HG02852 (cell line): ENCODE measurements at regions not wholly inside any gene's neighbourhood (a gene's known extent, or its start where the extent isn't known, plus 50 kb on each side); places are given as distances from the start of the nearest gene placed in this dataset.

Source experiments
- ATAC-seq: cut with Tn5 transposase; IDR thresholded peaks from one replicate; pipeline ENCODE4 v1.9.1; 2021; ENCODE audit warnings: mild to moderate bottlenecking, moderate library complexity; ENCODE audit not compliant: unreplicated experiment

- no peak for ATAC-seq
Observed at GRCh38 chr6:132972254-132972653, 157.9 kb downstream of the RPS12 start.

- no peak for ATAC-seq
Observed at GRCh38 chr6:132972971-132973370, 158.6 kb downstream of the RPS12 start.

GRCh38 chr6:132973514-132973993, 159.2 kb downstream of the RPS12 start:
- no peak for ATAC-seq

- no peak for ATAC-seq
Observed at GRCh38 chr6:132974122-132974521, 159.8 kb downstream of the RPS12 start.

- ATAC-seq = no peak
Observed at GRCh38 chr6:132977413-132977812, 163.0 kb downstream of the RPS12 start.

- ATAC-seq = no peak
Observed at GRCh38 chr6:132978685-132979084, 164.3 kb downstream of the RPS12 start.

GRCh38 chr6:132993738-132994137, 179.4 kb downstream of the RPS12 start:
- ATAC-seq = no peak

GRCh38 chr6:132995009-132995408, 180.6 kb downstream of the RPS12 start:
- no peak for ATAC-seq

- no peak for ATAC-seq
Observed at GRCh38 chr6:132995432-132995831, 181.1 kb downstream of the RPS12 start.

- no peak for ATAC-seq
Observed at GRCh38 chr6:132998418-132998817, 184.0 kb downstream of the RPS12 start.

- ATAC-seq = no peak
Observed at GRCh38 chr6:133001040-133001565, 186.7 kb downstream of the RPS12 start.

GRCh38 chr6:133004304-133004884, 190.0 kb downstream of the RPS12 start:
- ATAC-seq = no peak

- no peak for ATAC-seq
Observed at GRCh38 chr6:133012774-133013173, 198.4 kb downstream of the RPS12 start.

GRCh38 chr6:133016631-133017030, 202.3 kb downstream of the RPS12 start:
- no peak for ATAC-seq

- ATAC-seq = no peak
Observed at GRCh38 chr6:133017581-133017980, 203.2 kb downstream of the RPS12 start.

GRCh38 chr6:133026705-133027104, 212.3 kb downstream of the RPS12 start:
- no peak for ATAC-seq

- no peak for ATAC-seq
Observed at GRCh38 chr6:133033263-133033662, 207.9 kb upstream of the EYA4 start.

GRCh38 chr6:133034509-133035206, 206.5 kb upstream of the EYA4 start:
- no peak for ATAC-seq

GRCh38 chr6:133040094-133040802, 200.9 kb upstream of the EYA4 start:
- ATAC-seq = no peak

- ATAC-seq = no peak
Observed at GRCh38 chr6:133040803-133041419, 200.2 kb upstream of the EYA4 start.

- ATAC-seq = no peak
Observed at GRCh38 chr6:133042550-133043120, 198.5 kb upstream of the EYA4 start.
